ENCODE measurements at regions not wholly inside any gene's neighbourhood (a gene's known extent, or its start where the extent isn't known, plus 50 kb on each side); places are given as distances from the start of the nearest gene placed in this dataset.

DNA sequence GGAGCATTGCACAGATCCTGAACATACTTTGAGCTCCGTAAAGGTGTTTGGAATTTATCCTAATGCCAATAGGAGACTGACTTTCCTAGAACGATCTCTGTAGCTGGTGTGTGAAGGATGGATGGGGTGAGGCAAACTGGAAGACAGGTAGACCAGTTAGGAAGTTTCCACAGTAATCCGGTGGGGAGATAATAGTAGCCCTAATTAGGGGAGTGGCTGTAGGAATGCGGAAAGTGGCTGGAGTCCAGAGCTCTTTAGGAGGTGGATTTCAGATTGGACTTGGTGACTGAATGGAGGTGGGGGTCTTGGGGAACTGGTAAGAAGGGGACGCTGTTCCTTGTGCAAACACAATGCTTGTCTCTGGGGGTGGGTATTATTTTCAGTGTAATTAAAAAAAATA is 146.3 kb downstream of the SOX4 start:
- no peak overlapping the region for H3K4ac ChIP-seq (ENCODE audit: low read depth, low read length)
- H3K4me3 ChIP-seq (ENCODE audit: low read length), result no peak overlapping the region
- H3K9ac ChIP-seq (ENCODE audit: low read length), result no peak overlapping the region
- no peaks in the 10 kb centered on the region for H3K36me3 ChIP-seq (ENCODE audit: control insufficient read depth, insufficient read depth, low read length)
- H3K23ac ChIP-seq (ENCODE audit: low read length), result no peak overlapping the region
- H3K4me2 ChIP-seq (ENCODE audit: low read length), result no peak overlapping the region
- H3K79me1 ChIP-seq (ENCODE audit: low read length), result peaks cover 12% of the 10 kb centered on the region
- WGBS (ENCODE audit: extremely low coverage, insufficient coverage, low lambda C conversion rate), result no CpG with 5 or more reads among the region's 5 CpGs
- peaks cover 56% of the 10 kb centered on the region for H3K79me2 ChIP-seq (ENCODE audit: control insufficient read depth, insufficient read depth, low read length)
- DNase-seq, result peak; percentile 72
- peak overlapping the region; percentile 18 for H3K56ac ChIP-seq (ENCODE audit: low read length)
- H2AK5ac ChIP-seq (ENCODE audit: low read length), result peak overlapping the region; percentile 91
- no peak overlapping the region for H2BK15ac ChIP-seq (replicated peaks; ENCODE audit: low read depth)
- no peak overlapping the region for H3K27ac ChIP-seq (ENCODE audit: low read depth, low read length)
- H4K8ac ChIP-seq (ENCODE audit: low read depth, low read length), result no peak overlapping the region
- H4K5ac ChIP-seq (ENCODE audit: low read length), result no peak overlapping the region
- H2BK5ac ChIP-seq (ENCODE audit: low read length), result no peak overlapping the region
- H3K4me1 ChIP-seq (ENCODE audit: control insufficient read depth, low read depth, low read length), result peaks cover 29% of the 10 kb centered on the region
- no peak overlapping the region for H2BK120ac ChIP-seq (ENCODE audit: low read depth, low read length)
- H3K27me3 ChIP-seq (ENCODE audit: insufficient read depth, low read length, poor library complexity), result no peaks in the 10 kb centered on the region
- H3K18ac ChIP-seq (ENCODE audit: low read length), result no peak overlapping the region

DNA sequence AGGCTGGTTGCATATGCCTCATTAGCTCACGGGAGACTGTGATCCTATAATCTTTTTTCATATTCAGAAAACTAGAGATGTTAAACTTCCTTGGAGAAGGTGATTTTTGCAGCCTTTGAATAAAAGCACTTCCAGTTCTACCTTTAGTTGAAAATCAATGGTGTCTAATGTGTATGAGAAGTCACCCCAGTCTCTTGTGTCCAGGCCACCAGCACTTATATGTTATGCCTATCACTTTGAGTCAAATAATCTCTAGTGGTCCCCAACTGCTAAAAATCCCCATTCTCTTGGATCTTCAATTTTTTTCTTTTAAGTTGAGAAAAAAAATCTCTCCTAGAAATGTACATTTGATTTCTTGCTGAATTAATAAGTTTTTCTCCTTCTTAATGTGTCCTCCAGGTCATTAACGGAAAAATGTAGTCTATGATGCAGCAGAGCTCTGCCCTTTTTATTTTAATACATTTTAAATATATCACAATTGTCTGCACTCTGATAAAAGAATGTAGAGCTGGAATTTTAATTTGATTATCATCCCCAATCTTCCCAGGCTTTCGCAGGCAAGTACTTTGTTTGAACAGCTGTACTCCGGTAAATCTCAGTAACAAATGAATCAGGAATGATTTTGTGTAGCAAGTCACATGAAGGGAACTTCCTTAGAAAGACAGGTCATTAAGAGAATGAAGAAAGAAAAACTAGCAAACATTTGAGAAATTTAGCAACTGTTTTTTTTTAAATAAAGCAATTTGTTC is 147.0 kb downstream of the SOX4 start:
- H4K5ac ChIP-seq (ENCODE audit: low read length), result no peak overlapping the region

DNA sequence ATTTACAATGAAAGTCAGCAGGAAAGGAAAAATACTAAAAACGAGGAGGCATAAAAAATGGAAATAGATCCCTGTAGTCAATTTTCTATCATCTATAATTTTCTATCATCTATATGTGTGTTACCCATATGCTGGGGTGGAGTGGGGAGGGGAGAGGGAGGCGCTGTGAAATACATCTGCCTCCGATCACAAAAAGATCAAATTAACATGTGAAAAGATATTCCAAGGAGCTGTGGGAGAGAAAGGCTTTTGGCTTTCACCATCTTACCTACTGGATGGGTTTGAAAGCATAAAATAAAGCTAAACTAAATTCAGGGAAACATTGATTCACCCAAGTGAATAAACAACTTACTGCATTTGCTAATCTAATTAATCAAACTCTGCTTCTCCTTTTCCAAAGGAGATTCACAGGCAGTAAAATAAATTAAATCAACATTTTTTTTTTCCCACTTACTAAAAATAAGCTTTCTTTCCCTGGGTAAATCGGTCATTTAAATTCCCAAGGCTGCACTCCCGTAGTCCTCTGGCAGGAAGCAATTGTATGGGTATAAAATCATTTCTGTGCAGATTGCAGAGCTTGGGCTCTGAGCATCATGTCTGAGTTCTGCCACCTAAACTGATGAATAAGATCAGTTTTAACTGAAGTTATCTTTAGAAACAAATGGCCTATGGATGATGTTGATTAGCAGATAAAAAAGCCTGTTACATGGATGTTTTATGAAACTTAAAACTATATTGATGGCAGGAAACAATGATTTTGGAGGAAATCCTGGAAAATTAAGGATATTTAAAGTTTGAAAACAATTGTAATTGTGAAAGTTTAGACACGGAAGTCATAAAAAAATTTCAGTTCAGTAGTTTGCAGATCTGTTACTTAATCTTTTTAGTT is 147.9 kb downstream of the SOX4 start:
- Histone ChIP-seq H3K23ac (ENCODE audit: low read length) (no peak overlapping the region), H3K9ac (ENCODE audit: low read length) (no peak overlapping the region), H3K4me1 (ENCODE audit: control insufficient read depth, low read depth, low read length) (peaks cover 29% of the 10 kb centered on the region), H2AK5ac (ENCODE audit: low read length) (no peak overlapping the region), H2BK15ac (replicated peaks; ENCODE audit: low read depth) (no peak overlapping the region), H4K8ac (ENCODE audit: low read depth, low read length) (no peak overlapping the region), H3K56ac (ENCODE audit: low read length) (peak overlapping the region; percentile 25), H3K4me2 (ENCODE audit: low read length) (no peak overlapping the region), H3K18ac (ENCODE audit: low read length) (peak overlapping the region; percentile 94), H2BK120ac (ENCODE audit: low read depth, low read length) (peak overlapping the region; percentile 45), H3K79me1 (ENCODE audit: low read length) (peaks cover 12% of the 10 kb centered on the region), H3K4ac (ENCODE audit: low read depth, low read length) (no peak overlapping the region), H3K36me3 (ENCODE audit: control insufficient read depth, insufficient read depth, low read length) (no peaks in the 10 kb centered on the region), H3K4me3 (ENCODE audit: low read length) (no peak overlapping the region), H3K79me2 (ENCODE audit: control insufficient read depth, insufficient read depth, low read length) (peaks cover 60% of the 10 kb centered on the region), H3K27ac (ENCODE audit: low read depth, low read length) (no peak overlapping the region), H3K27me3 (ENCODE audit: insufficient read depth, low read length, poor library complexity) (no peaks in the 10 kb centered on the region), H4K5ac (ENCODE audit: low read length) (no peak overlapping the region), H2BK5ac (ENCODE audit: low read length) (no peak overlapping the region)
- WGBS (ENCODE audit: extremely low coverage, insufficient coverage, low lambda C conversion rate), result no CpG with 5 or more reads among the region's 6 CpGs
- peak; percentile 51 for DNase-seq

More for the DNA sequence above, 147.0 kb downstream of the SOX4 start:
- Histone ChIP-seq H2AK5ac (ENCODE audit: low read length) (no peak overlapping the region), H3K56ac (ENCODE audit: low read length) (no peak overlapping the region), H3K27me3 (ENCODE audit: insufficient read depth, low read length, poor library complexity) (no peaks in the 10 kb centered on the region), H3K4ac (ENCODE audit: low read depth, low read length) (no peak overlapping the region), H4K8ac (ENCODE audit: low read depth, low read length) (no peak overlapping the region), H3K27ac (ENCODE audit: low read depth, low read length) (no peak overlapping the region), H2BK120ac (ENCODE audit: low read depth, low read length) (no peak overlapping the region), H3K9ac (ENCODE audit: low read length) (peak overlapping the region; percentile 18), H3K4me1 (ENCODE audit: control insufficient read depth, low read depth, low read length) (peaks cover 29% of the 10 kb centered on the region), H3K18ac (ENCODE audit: low read length) (peak overlapping the region; percentile 75), H3K36me3 (ENCODE audit: control insufficient read depth, insufficient read depth, low read length) (no peaks in the 10 kb centered on the region), H3K23ac (ENCODE audit: low read length) (no peak overlapping the region), H3K79me1 (ENCODE audit: low read length) (peaks cover 12% of the 10 kb centered on the region), H2BK5ac (ENCODE audit: low read length) (no peak overlapping the region), H3K4me3 (ENCODE audit: low read length) (no peak overlapping the region), H3K79me2 (ENCODE audit: control insufficient read depth, insufficient read depth, low read length) (peaks cover 62% of the 10 kb centered on the region), H2BK15ac (replicated peaks; ENCODE audit: low read depth) (no peak overlapping the region), H3K4me2 (ENCODE audit: low read length) (no peak overlapping the region)
- WGBS (ENCODE audit: extremely low coverage, insufficient coverage, low lambda C conversion rate), result no CpG with 5 or more reads among the region's 4 CpGs
- DNase-seq, result no peak

DNA sequence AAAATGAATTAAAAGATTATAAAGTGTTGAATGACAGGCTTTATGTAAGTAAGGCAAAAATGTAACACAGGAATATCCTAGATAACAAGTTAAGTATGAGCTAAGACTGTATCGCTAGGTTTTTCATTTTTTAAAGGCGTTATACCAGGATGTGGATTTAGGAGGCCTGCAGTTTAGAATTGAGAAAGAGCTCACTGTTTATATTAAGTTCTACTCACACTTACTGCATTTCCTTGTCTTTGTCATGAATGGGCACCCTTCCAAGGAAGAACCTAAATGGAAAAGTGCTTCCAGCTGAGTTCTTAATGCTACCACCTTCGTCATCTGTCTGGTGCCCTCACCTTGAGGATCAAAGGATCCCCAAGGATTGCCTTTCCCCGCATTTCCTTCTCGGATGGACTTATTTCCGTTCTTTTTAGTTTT is 148.7 kb downstream of the SOX4 start:
- Histone ChIP-seq H2AK5ac (ENCODE audit: low read length) (no peak overlapping the region), H3K4ac (ENCODE audit: low read depth, low read length) (no peak overlapping the region), H3K18ac (ENCODE audit: low read length) (no peak overlapping the region), H3K27me3 (ENCODE audit: insufficient read depth, low read length, poor library complexity) (no peaks in the 10 kb centered on the region), H3K4me1 (ENCODE audit: control insufficient read depth, low read depth, low read length) (peaks cover 26% of the 10 kb centered on the region), H3K36me3 (ENCODE audit: control insufficient read depth, insufficient read depth, low read length) (no peaks in the 10 kb centered on the region), H3K4me2 (ENCODE audit: low read length) (no peak overlapping the region), H3K56ac (ENCODE audit: low read length) (peak overlapping the region; percentile 25), H3K79me2 (ENCODE audit: control insufficient read depth, insufficient read depth, low read length) (peaks cover 60% of the 10 kb centered on the region), H4K8ac (ENCODE audit: low read depth, low read length) (no peak overlapping the region), H2BK120ac (ENCODE audit: low read depth, low read length) (no peak overlapping the region), H3K9ac (ENCODE audit: low read length) (no peak overlapping the region), H2BK15ac (replicated peaks; ENCODE audit: low read depth) (no peak overlapping the region), H3K79me1 (ENCODE audit: low read length) (peaks cover 13% of the 10 kb centered on the region), H3K4me3 (ENCODE audit: low read length) (no peak overlapping the region), H2BK5ac (ENCODE audit: low read length) (no peak overlapping the region), H3K27ac (ENCODE audit: low read depth, low read length) (no peak overlapping the region), H4K5ac (ENCODE audit: low read length) (no peak overlapping the region), H3K23ac (ENCODE audit: low read length) (no peak overlapping the region)
- peak; percentile 48 for DNase-seq
- no CpG with 5 or more reads among the region's 6 CpGs for WGBS (ENCODE audit: extremely low coverage, insufficient coverage, low lambda C conversion rate)

DNA sequence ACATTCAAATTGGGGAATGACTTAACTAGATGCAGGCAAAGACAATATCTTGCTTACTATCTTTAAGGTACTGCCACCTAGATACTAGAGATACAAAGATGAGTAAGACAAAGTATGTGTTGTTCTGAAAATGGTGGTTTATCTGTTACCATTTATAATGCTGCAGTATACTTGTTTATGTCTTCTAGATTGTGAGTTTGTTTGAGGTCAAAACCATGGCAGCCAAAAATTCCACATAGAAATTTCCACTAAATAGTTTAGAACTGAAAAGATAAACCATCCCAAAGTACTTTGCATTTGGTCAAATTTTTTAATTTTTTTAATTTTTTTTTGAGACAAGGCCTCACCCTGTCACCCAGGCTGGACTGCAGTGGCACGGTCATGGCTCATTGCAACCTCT is 150.8 kb downstream of the SOX4 start:
- peaks cover 10% of the 10 kb centered on the region for H3K79me1 ChIP-seq (ENCODE audit: low read length)
- no peak overlapping the region for H2BK120ac ChIP-seq (ENCODE audit: low read depth, low read length)
- peaks cover 50% of the 10 kb centered on the region for H3K79me2 ChIP-seq (ENCODE audit: control insufficient read depth, insufficient read depth, low read length)
- H3K4me2 ChIP-seq (ENCODE audit: low read length), result no peak overlapping the region
- no peak overlapping the region for H2BK5ac ChIP-seq (ENCODE audit: low read length)
- no peaks in the 10 kb centered on the region for H3K36me3 ChIP-seq (ENCODE audit: control insufficient read depth, insufficient read depth, low read length)
- H4K8ac ChIP-seq (ENCODE audit: low read depth, low read length), result no peak overlapping the region
- no peak overlapping the region for H3K23ac ChIP-seq (ENCODE audit: low read length)
- H2AK5ac ChIP-seq (ENCODE audit: low read length), result no peak overlapping the region
- H3K4ac ChIP-seq (ENCODE audit: low read depth, low read length), result no peak overlapping the region
- H3K9ac ChIP-seq (ENCODE audit: low read length), result no peak overlapping the region
- H3K27ac ChIP-seq (ENCODE audit: low read depth, low read length), result no peak overlapping the region
- H3K27me3 ChIP-seq (ENCODE audit: insufficient read depth, low read length, poor library complexity), result no peaks in the 10 kb centered on the region
- no peak overlapping the region for H3K56ac ChIP-seq (ENCODE audit: low read length)
- no CpG with 5 or more reads among the region's 1 CpG for WGBS (ENCODE audit: extremely low coverage, insufficient coverage, low lambda C conversion rate)
- no peak overlapping the region for H2BK15ac ChIP-seq (replicated peaks; ENCODE audit: low read depth)
- peaks cover 21% of the 10 kb centered on the region for H3K4me1 ChIP-seq (ENCODE audit: control insufficient read depth, low read depth, low read length)
- H3K18ac ChIP-seq (ENCODE audit: low read length), result peak overlapping the region; percentile 80
- no peak for DNase-seq
- no peak overlapping the region for H4K5ac ChIP-seq (ENCODE audit: low read length)
- no peak overlapping the region for H3K4me3 ChIP-seq (ENCODE audit: low read length)

All from mesendoderm (in vitro differentiated cells).